HL-60 (cell line): ENCODE measurements at regions not wholly inside any gene's neighbourhood (a gene's known extent, or its start where the extent isn't known, plus 50 kb on each side); places are given as distances from the start of the nearest gene placed in this dataset.

Experiments
- DNase-seq, 2 experiments: peaks; one replicate each; pipeline ENCODE4 v3.0.0-alpha.2; 2010 to 2020; ENCODE audit warnings: low read depth in 1 of 2, low spot score in 1 of 2
- H3K27ac ChIP-seq: fragments of 250-450 bp; sonication (Bioruptor Pico); replicated peaks from 2 replicates; pipeline ENCODE4 v1.5.1; 2020; ENCODE audit warnings: mild to moderate bottlenecking, moderate library complexity
- H3K27me3 ChIP-seq: fragments of 250-450 bp; sonication (Bioruptor Pico); 2 replicates; pipeline ENCODE4 v1.5.1; 2021; ENCODE audit warnings: mild to moderate bottlenecking, moderate library complexity; ENCODE audit not compliant: insufficient read depth, poor library complexity, severe bottlenecking
- H3K4me3 ChIP-seq: replicated peaks from 2 replicates; pipeline ENCODE4 v1.5.1; 2011; ENCODE audit warnings: mild to moderate bottlenecking, control low read depth, low read length; ENCODE audit not compliant: insufficient read depth
- GABPA ChIP-seq: IDR thresholded peaks from 2 replicates; pipeline ENCODE4 v1.6.1; 2012; ENCODE audit warnings: low read depth
- POLR2AphosphoS5 ChIP-seq: IDR thresholded peaks from 2 replicates; pipeline ENCODE4 v1.6.1; 2012; ENCODE audit warnings: low read depth
- REST ChIP-seq: IDR thresholded peaks from 2 replicates; pipeline ENCODE4 v1.6.1; 2012; ENCODE audit warnings: low read depth; ENCODE audit not compliant: insufficient replicate concordance
- SPI1 ChIP-seq: IDR thresholded peaks from 2 replicates; pipeline ENCODE4 v1.6.1; 2012; ENCODE audit warnings: low read depth, mild to moderate bottlenecking, borderline replicate concordance
- TF ChIP-seq, protein P1 (sequence below): IDR thresholded peaks from one replicate; pipeline ENCODE4 v1.5.1; 2011; ENCODE audit warnings: low read length, control low read depth, inconsistent platforms; ENCODE audit not compliant: insufficient read depth

DNA sequence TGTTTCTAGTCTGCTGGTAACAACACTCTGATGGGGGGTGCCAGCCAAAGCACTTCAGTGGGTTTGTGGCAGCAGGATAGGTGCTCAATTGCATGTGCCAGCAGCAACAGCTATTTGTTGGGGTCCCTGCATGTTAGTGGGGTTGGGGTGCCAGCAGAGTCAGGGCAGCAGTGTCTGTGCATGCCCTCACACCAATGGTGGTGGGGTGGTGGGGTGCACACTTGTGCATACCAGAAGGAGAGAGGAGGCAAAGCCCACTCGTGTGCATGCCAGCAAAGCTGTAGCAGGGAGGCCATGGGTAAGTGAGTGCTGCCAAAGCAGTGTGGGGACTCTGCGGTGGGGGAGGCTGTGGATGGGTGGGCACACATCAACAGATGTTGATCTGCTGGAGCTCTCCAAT is 232.2 kb downstream of the GABRG2 start:
- TF ChIP-seq, protein P1, sequence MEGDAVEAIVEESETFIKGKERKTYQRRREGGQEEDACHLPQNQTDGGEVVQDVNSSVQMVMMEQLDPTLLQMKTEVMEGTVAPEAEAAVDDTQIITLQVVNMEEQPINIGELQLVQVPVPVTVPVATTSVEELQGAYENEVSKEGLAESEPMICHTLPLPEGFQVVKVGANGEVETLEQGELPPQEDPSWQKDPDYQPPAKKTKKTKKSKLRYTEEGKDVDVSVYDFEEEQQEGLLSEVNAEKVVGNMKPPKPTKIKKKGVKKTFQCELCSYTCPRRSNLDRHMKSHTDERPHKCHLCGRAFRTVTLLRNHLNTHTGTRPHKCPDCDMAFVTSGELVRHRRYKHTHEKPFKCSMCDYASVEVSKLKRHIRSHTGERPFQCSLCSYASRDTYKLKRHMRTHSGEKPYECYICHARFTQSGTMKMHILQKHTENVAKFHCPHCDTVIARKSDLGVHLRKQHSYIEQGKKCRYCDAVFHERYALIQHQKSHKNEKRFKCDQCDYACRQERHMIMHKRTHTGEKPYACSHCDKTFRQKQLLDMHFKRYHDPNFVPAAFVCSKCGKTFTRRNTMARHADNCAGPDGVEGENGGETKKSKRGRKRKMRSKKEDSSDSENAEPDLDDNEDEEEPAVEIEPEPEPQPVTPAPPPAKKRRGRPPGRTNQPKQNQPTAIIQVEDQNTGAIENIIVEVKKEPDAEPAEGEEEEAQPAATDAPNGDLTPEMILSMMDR = no peak
- no peak for TF ChIP-seq SPI1
- no peak for TF ChIP-seq REST
- no peak for TF ChIP-seq GABPA
- TF ChIP-seq POLR2AphosphoS5 = no peak
- H3K27me3 ChIP-seq = no peaks in the 10 kb centered on the region
- no peak overlapping the region for H3K27ac ChIP-seq

GRCh38 chr5:162301356-162301755 is 233.8 kb downstream of the GABRG2 start:
- H3K27me3 ChIP-seq = no peaks in the 10 kb centered on the region
- no peak overlapping the region for H3K27ac ChIP-seq
- TF ChIP-seq GABPA (no peak), POLR2AphosphoS5 (no peak)
- no peak for DNase-seq
- no peak overlapping the region for H3K4me3 ChIP-seq

More for the DNA sequence above, 232.2 kb downstream of the GABRG2 start:
- H3K4me3 ChIP-seq = no peak overlapping the region
- DNase-seq = no peak

DNA sequence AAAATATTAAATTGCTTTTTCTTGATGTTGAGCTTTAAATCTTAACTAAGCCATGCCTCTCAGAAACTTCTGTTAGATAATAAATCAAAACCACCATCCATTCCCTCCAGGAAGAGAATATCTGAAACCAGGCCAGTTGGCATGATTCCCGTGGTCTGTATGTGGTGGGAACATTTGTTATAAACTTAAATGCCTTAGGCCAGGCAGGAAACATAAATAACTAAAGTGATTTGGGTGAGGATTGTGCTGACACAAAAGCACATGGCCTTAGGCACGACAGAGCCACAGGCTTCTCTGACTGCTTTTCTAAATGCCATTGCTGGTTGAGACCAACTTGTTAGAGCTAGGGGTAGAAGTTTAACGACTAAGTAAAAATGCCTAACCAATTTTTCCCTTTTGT is 255.9 kb downstream of the GABRG2 start:
- TF ChIP-seq, protein P1 = no peak
- TF ChIP-seq GABPA = no peak
- TF ChIP-seq POLR2AphosphoS5 = no peak
- TF ChIP-seq REST = no peak
- no peak for TF ChIP-seq SPI1
- no peak overlapping the region for H3K27ac ChIP-seq
- no peaks in the 10 kb centered on the region for H3K27me3 ChIP-seq
- H3K4me3 ChIP-seq = no peak overlapping the region
- no peak for DNase-seq

GRCh38 chr5:162324328-162324727 is 256.8 kb downstream of the GABRG2 start:
- DNase-seq = no peak
- Histone ChIP-seq H3K4me3 (no peak overlapping the region), H3K27me3 (no peaks in the 10 kb centered on the region), H3K27ac (no peak overlapping the region)
- TF ChIP-seq POLR2AphosphoS5 = no peak
- no peak for TF ChIP-seq REST
- TF ChIP-seq, protein P1 = no peak
- no peak for TF ChIP-seq SPI1
- no peak for TF ChIP-seq GABPA
